ENCODE measurements at regions not wholly inside any gene's neighbourhood (a gene's known extent, or its start where the extent isn't known, plus 50 kb on each side); places are given as distances from the start of the nearest gene placed in this dataset.

DNA sequence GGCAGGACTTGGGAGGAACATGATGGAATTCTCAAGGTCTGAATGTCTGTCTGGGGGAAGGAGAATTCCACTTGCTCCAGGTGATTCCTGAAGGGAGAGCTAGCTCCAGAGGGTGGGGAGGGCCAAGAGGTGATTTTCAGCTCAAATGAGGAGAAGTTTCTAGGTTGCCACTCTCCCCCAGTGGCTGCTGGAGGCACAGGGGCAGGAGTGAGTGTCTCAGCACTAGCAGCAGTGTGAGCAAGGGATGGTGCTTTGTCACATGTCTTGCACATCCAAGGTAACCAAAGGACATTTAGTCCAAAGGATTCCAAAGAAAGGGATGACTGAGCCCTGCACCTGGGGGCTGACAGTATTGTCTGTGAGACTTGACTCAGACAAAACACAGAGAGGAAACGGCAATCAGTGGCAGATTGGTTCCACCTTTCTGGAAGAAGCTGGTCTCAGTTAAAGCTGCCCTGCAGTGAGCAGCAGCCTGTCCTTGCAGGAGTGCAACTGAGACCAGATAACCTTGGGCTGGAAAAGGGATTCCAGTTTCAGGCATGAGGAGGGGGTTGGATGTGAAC is 51.2 kb upstream of the PCBD1 start:
- no peak for DNase-seq

DNA sequence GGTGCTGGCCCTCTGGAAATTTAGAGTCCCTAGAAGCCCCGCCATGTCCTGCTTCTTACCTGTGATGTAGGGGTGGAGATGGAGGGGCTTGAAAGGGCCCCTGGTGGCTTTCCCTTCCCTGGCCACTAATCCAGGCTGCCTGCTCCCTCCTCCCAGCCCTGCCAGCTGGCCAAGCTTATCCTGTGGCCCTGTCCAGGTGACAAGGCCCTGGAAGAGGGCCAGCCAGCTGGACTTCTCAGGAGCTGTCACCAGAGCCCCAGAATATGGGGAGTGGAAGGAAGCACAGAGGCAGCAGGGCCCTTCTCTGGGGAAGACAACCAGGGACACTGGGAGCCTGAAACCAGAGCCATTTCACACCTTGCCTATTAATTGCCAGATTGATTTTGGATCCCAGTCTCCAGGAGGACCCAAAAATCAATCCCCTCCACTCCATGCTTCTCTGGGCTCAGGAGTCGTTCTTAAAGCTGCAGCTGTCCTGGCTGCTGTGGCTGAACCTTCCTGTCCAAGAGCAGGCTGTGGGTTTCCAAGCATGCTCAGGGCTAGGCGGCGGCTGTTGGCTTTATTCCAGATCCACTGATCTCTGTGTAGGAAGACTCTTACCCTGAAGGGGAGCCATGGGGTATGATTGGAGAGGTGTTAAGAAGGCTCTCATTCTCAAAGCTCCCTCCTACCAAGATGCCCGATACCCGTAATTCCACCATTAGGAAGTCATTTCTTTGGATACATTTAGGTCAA is 52.6 kb upstream of the PCBD1 start:
- DNase-seq = no peak

DNA sequence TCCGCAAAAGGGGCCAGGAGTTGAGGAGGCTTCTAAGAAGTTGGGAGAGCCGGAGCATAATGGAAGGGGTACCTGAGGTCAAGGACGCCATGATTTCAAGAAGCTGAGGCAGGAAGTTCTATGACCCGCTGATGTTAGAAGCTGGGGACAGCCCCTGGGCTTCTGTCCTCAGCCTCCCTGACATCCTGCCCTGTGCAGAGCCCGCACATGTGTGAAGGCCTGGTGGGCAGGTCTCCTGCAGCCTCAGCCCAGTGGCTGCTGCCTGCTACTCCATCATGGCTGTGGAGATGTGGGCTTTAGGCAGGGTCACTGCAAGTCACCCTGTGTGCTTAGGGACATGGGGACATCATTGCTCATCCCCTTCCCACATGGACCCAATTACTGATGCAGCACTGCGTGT is 53.8 kb upstream of the PCBD1 start:
- no peak for DNase-seq

DNA sequence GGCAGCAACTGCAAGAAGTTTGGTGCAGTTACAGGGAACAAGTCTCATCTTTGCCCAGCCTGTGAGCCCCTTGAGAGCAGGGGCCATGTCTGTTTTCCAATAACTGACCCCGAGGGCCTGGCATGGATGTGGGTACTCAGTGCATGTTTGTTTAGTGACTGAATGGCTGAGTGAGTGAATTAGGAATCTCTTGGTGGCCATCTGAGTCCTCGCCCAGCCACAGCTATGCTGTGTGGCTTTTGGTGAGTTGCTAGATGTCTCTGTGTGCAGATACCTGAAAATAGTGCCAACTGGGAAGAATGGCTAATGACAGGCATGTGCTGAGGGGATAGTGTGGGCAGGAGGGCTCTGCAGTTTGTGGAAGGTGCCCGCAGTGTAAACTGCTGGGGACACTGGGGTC is 54.4 kb upstream of the PCBD1 start:
- DNase-seq = no peak

DNA sequence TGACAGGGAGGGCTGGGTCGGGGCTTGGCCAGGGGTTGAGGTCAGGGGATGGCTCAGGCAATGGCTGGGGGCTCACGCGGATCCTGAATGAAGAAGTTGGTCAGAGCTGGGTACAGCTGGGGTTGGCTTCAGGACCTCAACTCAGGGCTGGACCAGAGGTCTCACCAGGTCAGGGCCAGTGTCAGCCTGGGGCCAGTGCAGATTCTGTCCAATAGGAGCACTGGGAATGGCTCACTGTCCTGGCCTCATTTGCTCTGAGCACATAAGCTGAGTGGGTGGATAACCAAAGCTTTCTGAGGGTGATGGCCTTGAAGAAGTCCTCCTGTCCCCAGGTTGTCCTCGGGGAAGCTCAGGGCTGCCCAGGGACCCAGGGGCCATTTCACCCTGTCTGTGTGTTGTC is 54.9 kb upstream of the PCBD1 start:
- DNase-seq = no peak

DNA sequence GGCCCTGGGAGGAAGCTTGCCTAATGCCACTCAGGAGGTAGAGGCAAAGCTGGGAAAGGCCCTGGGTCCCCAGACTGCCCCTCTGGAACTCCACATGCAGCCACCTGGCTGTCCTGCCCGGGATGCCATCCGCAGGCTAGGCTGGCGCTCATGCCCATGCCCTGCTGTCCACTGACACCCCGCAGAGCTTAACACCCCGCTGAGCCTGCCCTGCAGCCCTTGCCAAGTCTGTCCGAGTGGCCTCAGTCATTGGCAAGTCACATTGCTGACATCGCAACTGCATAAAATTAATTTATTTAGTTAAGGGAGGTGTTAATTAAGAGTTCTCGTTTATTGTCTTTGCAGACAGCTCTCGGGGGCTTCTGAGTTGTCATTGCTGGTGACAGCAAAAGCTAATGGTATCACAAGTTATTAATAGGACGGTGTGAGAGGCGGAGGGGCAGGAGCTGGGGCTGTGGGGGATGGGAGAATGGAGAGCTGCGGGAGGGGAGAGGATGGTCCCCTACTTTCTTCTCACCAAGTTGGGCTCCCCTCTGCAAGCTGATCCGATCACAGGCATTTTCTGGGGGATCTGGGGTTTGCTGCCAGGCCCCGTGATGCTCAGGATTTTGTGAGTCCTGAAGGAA is 55.6 kb upstream of the PCBD1 start:
- DNase-seq = no peak

DNA sequence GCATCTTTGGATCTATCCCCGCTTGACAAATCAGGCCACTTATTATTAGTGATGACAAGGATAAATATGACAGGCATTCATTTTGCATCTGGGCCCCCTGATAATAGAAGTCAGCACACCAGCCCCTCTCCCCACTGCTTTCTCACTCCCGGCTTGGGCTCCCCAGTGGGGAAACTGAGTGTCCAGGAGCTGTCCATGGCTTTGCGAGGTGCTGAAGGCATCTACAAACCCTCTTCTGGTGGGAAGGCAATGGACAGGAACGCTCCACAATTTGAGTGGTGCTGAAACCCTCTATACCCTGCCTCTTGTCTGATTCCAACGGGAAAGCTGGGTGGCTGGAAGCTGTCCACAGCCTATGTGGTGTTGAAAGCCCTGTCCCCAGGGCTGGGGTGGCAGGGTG is 61.7 kb upstream of the PCBD1 start:
- DNase-seq = no peak

DNA sequence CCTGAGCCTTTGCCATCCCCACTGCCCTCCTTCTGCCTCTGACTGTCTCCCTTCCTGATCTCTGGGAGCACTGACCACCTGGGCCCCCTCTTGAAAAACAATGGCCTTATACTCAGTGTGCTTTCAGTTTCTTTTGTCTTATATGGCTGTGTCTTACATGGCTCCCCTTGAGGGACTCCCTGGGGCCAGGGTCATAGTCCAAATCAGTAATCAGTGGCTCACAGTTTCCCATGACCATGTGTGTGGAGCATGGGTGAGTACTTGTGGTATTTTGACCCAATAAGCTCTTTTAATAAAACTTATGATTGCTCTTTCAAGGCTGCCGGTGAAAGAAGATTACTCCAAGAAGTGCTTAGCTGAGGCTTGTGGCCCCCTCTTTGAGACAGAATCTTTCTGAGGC is 62.4 kb upstream of the PCBD1 start:
- DNase-seq = no peak

DNA sequence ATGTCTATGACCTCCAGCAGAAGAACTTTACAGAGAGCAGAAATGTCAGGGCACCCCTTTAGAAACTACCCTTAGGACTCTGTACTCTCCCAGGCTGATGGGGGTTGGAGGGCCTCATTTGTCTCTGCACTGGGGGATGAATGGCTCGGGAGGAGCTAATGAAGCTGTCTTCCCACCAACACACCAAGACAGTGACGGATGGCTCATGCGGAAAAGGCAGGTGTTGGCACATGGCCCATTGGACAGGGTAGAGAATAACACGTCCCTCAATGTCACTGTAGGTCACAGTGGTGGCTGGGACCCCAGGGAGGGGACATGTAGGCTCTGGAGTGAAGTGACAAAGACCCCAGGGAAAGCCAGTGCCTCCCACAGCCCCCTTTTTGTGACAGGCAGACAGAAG is 64.0 kb upstream of the PCBD1 start:
- DNase-seq = no peak

DNA sequence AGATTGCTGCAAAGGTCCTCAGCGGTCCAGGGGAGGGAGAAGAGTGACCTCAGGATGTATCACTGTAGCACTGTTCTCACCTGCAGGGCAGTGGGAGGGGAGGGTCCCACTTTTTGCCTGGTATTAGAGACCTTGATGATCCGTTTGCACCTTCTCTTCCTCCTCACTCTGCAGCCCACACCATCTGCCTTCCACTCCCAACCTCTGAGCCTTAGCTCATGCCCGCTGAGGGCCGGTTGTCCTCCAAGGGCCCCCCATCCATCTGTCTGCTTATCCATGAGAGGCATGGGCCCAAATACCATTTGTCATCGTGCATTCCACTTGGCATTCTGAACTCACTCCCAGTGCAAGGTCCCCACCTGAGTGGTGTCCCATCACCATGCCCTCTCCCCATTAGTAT is 64.6 kb upstream of the PCBD1 start:
- DNase-seq = no peak

DNA sequence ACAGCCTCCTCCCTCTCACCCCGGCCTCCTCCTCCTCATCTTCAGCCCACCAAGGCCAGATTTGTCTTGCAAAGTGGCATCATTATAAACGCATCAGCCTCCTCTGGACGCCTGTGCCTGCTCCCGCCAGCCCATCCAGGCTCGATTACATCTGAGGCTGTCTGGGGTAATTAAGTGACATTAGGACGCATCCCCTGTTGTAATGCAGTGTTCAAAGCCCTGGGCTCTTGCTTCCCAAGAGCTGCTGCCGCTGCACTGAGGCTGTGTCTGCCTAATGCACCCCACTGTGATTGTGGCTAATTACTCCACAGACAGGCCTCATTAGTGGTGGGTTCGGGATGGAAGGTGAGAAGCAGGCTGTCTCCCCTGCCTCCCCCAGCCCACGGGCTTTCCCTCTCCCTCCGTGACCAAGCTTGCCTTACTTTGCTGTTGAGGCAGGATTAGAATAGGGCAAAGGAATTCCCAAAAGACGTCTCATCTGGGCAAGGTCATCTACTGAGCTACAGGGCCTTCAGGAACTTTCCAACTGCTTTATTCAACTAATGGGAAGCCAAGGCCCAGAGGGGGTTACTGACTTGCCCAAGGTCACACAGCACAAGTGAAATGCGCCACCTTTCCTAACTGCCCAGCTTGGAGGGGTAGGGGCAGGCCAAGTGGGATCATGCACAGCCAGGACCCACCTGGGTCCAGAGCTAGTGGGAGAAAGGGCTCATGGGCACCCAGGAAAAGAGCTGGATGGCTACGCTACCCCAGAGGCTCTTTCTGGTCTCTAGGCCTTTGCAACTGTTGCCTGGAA is 66.2 kb upstream of the PCBD1 start:
- no peak for DNase-seq

DNA sequence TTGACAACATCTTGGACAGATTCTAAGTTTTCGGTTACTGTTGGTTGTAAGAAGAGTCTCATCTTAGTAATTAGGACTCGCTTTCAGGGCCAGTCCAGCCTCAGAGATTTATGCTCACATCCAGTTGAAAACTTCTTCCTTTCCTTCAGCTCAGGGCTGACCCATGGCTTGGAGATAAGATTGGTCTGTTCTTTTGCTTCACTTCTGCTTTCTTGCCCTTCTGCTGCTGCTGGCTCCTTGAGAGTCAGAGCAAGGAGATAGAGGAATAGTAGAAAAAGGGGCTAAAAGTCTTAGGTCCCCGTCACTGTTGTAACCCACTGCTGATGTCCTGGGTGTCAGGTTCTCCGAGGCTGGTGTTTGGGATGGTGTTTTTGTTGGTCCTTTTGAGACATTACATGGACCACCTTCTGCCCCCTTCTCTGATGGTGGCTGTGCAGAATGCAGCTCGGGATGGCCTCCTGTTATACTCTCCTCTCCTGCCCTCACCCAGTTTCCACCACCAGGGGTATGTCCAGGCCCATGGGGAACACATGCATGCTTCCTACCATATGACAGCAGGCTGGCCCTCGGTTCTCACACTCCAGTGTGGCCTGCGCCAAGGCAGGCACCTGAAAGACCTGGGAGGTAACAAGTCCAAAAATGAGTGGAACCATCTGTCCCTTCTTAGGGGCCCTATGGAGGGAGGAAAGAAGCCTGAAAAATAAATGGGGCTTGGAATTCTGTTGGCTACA is 67.8 kb upstream of the PCBD1 start:
- no peak for DNase-seq

DNA sequence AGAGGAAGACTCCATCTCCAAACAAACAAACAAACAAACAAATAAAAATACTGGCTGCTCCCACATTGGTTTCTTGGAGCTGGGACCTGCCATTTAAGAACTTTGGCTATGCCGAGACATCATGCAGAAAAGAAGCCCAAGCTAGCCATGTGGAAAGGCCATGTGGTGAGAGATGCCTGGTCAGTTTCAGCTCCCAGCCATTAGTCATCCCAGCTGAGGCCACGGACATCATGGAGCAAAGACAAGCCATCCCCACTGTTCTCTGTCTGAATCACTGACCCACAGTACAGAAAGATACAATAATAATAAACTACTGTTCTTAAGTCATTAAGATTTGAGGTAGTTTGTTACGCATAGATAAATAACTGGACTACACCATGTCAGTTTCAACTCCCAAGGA is 70.0 kb upstream of the PCBD1 start:
- DNase-seq = no peak

DNA sequence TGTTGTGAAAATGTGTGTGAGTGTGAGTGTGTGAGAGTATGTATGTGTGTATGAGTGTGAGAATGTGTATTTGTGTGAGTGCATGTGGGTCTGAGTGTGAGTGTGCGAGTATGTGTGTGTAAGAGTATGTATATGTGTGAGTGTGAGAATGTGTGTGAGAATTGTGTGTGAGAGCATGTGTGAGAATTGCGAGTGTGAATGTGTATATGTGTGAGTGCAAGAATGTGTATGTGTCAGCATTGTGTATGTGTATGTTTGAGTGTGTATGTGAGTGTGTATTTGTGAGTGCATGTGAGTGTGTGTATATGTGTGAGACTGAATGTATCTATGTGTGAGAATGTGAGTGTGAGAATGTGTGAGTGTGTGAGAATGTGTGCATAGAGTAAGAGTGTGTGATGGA is 72.0 kb upstream of the PCBD1 start:
- DNase-seq = no peak

DNA sequence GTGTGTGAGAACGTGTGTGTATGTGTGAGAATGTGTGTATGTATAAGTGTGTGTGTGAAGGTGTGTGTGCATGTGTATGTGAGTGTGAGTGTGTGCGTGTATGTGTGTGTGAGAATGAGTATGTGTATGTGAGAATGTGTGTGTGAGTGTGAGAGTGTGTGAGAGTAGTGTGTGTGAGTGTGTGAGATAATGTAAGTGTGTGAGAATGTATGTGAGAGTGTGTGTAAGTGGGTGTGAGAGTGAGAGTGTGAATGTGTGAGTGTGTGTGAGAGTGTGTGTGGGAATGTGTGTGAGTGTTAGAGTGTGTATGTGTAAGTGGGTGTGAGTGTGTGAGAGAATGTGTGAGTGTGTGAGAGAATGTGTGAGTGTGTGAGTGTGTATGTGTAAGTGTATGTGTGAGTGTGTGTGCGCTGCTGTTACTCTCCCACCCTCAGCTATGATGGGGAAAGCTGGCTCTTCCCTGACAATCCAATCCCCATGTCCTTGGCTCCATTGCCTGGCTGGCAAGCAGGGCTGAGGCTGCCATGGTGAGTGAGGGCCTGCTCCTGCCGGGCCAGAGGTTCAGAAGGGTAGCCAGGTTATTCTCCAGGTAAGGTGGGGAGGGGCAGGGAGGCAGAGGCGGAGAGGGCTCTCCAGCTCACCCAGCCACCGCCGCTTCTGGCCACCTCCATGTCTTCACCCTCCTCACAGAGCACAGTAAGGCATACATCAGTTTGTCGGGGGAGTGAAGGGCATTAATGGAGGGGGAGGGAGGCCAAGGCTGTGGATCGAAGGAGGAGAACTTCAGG is 72.6 kb upstream of the PCBD1 start:
- DNase-seq = no peak

DNA sequence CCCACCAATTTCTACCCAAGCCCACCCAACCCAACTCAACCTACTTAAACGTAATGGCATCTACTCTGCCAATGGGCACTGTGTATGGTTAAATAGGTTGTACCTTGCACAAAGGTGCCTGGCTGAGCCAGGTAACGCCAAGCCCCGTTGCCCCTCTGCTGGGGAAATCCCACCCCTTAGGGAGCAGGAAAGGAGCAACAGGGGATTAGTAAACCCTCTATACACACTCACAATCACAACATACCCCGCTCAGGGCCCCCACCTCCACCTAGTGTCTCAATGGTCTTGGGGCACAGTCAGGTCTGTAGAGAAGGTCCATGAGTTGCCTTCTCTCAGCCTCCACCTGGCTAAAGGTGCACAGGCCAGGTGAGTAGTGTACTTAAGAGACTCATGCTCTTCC is 74.3 kb upstream of the PCBD1 start:
- DNase-seq = no peak

DNA sequence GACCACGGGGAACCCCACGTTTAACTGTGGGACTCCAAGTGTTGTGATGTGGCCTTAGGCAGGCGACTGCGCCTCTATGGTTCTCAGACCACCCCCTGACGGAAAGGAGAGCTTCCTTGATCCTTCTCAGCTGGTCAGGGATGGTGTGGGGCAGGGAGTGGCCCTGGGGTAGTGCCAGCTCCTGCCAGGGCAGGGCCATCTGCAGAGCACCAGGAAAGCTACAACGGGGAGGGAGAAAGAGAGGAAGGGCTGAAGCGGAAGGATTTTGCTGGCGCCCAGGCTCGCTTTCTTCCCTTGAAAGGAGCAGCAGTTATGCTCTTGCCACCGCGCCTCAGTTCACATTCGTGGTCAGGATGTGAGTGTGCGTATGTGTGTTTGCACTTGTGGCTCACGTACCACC is 74.9 kb upstream of the PCBD1 start:
- no peak for DNase-seq

DNA sequence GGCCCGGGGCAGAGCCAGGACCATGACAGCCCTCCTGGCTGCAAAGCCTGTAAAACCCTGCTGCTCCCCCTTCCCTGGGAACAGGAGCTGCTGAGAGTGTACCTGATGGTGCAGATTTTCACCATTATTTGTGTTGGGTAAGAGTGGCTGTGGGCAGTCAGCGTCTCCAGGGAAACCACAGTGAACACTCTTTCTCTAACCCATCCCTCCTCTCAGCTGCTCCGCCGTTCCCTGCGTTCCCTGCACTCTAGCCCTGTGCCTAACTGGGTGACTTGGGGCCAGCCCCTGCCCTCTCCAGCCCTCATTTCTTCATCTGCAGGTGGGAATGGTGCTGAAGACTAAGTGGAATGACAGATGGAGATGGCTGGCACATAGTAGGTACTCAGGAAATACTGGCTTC is 75.9 kb upstream of the PCBD1 start:
- DNase-seq = no peak

DNA sequence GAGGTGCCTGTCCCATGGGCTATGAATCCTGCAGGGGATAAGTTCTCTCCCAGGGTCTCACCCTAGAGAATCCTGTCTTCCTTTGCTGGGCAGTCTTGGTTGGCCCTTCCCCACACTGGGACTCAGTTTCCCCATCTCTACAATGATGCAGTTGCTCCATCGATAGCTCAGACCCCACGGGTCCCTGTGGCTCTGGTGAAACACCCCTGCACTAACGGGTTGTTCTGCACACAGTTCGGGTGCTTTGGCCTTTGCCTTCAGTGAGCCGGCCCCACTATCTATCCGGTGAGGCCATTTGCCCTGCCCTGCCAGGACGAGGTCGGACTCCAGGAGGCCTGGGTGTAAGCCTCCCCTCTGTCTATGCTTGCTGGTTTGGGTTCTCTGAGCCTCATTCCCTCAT is 76.5 kb upstream of the PCBD1 start:
- DNase-seq = no peak

DNA sequence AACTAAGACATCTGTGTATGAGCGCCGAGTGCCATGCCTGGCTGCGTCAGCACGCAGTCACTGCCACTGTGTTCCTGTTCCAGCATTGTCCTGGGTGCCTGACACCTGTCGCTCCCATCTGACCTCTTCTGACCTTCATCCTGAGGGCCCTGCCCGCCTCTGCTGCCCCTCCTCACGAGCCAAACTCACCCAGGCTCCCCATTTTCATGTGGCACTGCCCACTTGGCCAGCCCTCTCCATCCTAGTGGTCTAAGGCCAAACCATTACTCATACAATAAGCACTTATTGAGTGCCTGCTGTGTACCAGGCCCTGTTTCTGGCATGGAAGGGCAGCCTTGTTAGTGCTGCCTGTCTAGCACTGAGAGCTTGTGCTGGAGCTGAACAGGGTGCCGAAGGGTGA is 77.2 kb upstream of the PCBD1 start:
- no peak for DNase-seq

DNA sequence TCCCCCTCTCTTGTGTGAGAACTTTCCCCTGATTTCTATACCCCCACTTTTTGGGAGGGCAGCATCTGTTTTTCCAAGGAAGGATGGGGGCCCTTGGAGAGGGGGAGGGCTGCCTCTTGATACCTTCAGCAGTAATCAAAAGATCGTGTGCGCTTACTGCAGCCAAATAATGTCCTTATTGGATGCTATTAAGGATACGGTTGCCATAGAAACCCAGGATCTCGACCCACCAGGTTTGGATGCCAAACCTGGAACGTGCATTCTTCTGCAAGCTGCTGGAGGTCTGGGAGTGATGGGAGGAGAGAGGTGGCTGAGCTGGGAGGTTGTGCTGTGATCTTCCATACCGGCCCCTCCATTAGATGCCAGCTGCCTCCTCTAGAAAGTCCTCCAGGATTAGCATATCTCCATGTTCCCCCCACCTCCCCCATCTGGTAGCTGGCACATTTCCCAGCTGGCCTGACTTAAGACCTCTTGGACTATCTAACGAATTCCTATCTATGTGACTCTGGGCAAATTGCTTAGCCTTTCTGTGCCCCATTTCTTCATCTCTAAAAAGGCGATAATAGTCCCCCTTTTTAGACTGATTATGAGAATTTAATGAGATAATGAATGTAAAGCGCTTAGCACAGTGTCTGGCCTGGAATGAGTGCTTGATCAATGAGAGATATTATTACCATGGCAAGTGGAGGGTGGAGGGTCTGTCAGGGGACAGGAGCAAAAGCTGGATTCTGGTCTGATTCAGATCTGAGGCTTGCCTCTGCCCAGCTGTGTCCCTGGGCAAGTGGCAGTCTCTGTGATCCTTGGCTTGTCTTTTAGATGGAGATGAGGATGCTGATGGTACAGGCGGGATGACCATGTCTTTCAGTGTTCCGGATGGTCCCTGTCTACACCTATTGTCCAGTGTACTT is 78.5 kb upstream of the PCBD1 start:
- no peak for DNase-seq

Measured in NCI-H1694 treated with DMSO at 0.1 percent for 48 hours (cell line).